Esophagus squamous epithelium (tissue), 5 donors: ENCODE measurements at regions not wholly inside any gene's neighbourhood (a gene's known extent, or its start where the extent isn't known, plus 50 kb on each side); places are given as distances from the start of the nearest gene placed in this dataset.

ENCODE experiments used
- DNase-seq: peaks from one replicate; lab custom pipeline; 2025; lab: John Stamatoyannopoulos, UW
- H3K27ac ChIP-seq, 4 donors: fragments of 200-600 bp; sonication (generic); one replicate each; pipeline ENCODE4 v1.5.1; 2016 to 2019; ENCODE audit warnings: mild to moderate bottlenecking in 1 of 4
- H3K27me3 ChIP-seq, 4 donors: fragments of 200-600 bp; sonication (generic); 1 replicate in 3 of 4; 2 replicates in 1 of 4; pipeline versions ENCODE4 v1.5.1 to v1.6.0; 2017 to 2021; ENCODE audit warnings: antibody characterized with exemption in 1 of 4
- H3K36me3 ChIP-seq, 3 donors: fragments of 200-600 bp; sonication (generic); one replicate each; pipeline ENCODE4 v1.5.1; 2016 to 2019
- H3K4me1 ChIP-seq, 3 donors: fragments of 200-600 bp; sonication (generic); one replicate each; pipeline ENCODE4 v1.5.1; 2017 to 2019
- H3K4me3 ChIP-seq, 4 donors: fragments of 200-600 bp; sonication (generic); 1 replicate in 3 of 4; 2 replicates in 1 of 4; pipeline ENCODE4 v1.5.1; 2016 to 2019; ENCODE audit warnings: mild to moderate bottlenecking in 2 of 4, moderate library complexity in 1 of 4
- H3K9me3 ChIP-seq, 3 donors: fragments of 200-600 bp; sonication (generic); one replicate each; pipeline ENCODE4 v1.5.1; 2016 to 2019
- POLR2A ChIP-seq, 4 donors: fragments of 450-650 bp; IDR thresholded peaks; one replicate each; pipeline ENCODE4 v1.6.1; 2017; ENCODE audit warnings: antibody characterized with exemption in 4 of 4, mild to moderate bottlenecking in 4 of 4, moderate library complexity in 3 of 4
- WGBS, 2 donors: methylation state at CpG; one replicate each; pipeline ENCODE4 v1.1.5; 2018; 5-methylcytosine and 5-hydroxymethylcytosine counted together
- intact Hi-C: fragments of 100-400 bp; cut with DNase I; formaldehyde crosslinking; loops from one replicate; pipeline ENCODE4 v1.15.0; 2022
- TF ChIP-seq, protein P1 (sequence below), 6 experiments: fragments of 450-650 bp in 4 of 6; fragments of 200-600 bp in 2 of 6; sonication (generic) in 2 of 6; IDR thresholded peaks; one replicate each; pipeline ENCODE4 v1.5.1; 2016 to 2019; ENCODE audit warnings: antibody characterized with exemption in 6 of 6, mild to moderate bottlenecking in 4 of 6, moderate library complexity in 4 of 6
- donor health status: DM: yes; HTN: yes; CAD: no.

DNA sequence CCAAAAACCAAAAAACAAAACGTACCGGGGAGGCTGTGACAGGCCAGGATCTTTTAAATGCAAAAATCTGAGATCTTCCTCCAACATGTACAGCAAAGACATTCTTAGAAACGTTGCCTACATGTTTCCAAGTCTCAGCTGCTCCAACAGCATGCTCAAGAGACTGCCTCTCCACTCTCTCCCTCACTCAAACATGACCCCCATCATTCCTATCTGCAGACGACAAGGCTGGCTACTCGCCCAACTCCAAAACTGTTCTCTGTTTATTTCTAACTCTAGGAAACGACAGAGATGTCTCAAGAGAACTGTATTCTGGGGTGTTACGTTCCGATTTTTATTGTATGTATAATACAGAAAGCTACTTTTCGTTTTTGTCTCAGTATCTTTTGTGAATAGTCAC lies 57.5 kb upstream of the TMCC3 start:
- intact Hi-C loops, result no loop called here
- H3K4me3 ChIP-seq, result no peak overlapping the region
- no peaks in the 10 kb centered on the region for H3K27me3 ChIP-seq
- WGBS, 2 donors, result 61 to 63% methylated on average over 9 of the region's 9 CpGs
- no peak for DNase-seq
- TF ChIP-seq, protein P1, sequence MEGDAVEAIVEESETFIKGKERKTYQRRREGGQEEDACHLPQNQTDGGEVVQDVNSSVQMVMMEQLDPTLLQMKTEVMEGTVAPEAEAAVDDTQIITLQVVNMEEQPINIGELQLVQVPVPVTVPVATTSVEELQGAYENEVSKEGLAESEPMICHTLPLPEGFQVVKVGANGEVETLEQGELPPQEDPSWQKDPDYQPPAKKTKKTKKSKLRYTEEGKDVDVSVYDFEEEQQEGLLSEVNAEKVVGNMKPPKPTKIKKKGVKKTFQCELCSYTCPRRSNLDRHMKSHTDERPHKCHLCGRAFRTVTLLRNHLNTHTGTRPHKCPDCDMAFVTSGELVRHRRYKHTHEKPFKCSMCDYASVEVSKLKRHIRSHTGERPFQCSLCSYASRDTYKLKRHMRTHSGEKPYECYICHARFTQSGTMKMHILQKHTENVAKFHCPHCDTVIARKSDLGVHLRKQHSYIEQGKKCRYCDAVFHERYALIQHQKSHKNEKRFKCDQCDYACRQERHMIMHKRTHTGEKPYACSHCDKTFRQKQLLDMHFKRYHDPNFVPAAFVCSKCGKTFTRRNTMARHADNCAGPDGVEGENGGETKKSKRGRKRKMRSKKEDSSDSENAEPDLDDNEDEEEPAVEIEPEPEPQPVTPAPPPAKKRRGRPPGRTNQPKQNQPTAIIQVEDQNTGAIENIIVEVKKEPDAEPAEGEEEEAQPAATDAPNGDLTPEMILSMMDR (IDR thresholded peaks at IDR 0.05), result no peak
- no peak for TF ChIP-seq POLR2A (IDR thresholded peaks at IDR 0.05)
- H3K9me3 ChIP-seq, result no peaks in the 10 kb centered on the region
- peaks cover 8 to 43% (median 12%) of the 10 kb centered on the region in 3 donors for H3K4me1 ChIP-seq
- H3K27ac ChIP-seq, result peak overlapping the region in 2 of 4 donors; percentile 7 to 45
- no peaks in the 10 kb centered on the region for H3K36me3 ChIP-seq

DNA sequence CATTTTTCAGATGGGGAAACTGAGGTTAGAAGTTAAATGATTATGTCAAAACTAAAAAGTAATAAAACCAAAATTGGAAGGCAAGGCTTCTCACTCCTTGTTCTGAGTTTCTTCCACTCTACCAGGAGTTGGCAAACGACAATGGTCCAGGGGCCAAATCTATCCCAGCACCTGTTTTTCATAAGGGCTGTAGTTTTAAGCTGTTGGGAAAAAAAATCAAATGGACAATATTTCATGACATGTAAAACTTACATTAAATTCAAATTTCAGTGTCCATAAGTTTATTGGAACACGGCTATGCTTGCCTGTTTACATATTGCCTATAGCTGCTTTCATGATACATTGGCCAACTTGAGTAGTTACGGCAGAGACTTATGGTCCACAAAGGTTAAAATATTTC lies 56.7 kb upstream of the TMCC3 start:
- H3K27ac ChIP-seq, result no peak overlapping the region
- WGBS, 2 donors, result 87 to 89% methylated on average over 3 of the region's 3 CpGs
- no peak for DNase-seq
- TF ChIP-seq POLR2A (IDR thresholded peaks at IDR 0.05), result no peak
- TF ChIP-seq, protein P1 (IDR thresholded peaks at IDR 0.05), result no peak
- H3K4me3 ChIP-seq, result no peak overlapping the region
- intact Hi-C loops, result no loop called here
- H3K4me1 ChIP-seq, result peaks cover 8 to 43% (median 12%) of the 10 kb centered on the region in 3 donors
- H3K9me3 ChIP-seq, result no peaks in the 10 kb centered on the region
- no peaks in the 10 kb centered on the region for H3K36me3 ChIP-seq
- no peaks in the 10 kb centered on the region for H3K27me3 ChIP-seq

DNA sequence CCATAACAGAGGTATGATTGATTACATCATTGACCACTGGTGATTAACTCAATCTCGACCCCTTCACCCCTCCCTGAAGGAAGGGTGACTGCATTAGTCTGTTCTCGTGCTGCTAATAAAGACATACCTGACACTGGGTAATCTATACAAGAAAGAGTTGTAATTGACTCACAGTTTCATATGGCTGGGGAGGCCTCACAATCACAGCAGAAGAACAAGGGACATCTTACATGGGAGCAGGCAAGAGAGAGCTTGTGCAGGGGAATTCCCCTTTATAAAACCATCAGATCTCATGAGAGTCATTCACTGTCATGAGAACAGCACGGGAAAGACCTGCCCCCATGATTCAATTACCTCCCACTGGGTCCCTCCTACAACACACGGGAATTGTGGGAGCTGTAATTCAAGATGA lies 55.9 kb upstream of the TMCC3 start:
- Histone ChIP-seq H3K4me3 (no peak overlapping the region), H3K4me1 (peaks cover 8 to 43% (median 12%) of the 10 kb centered on the region in 3 donors), H3K36me3 (no peaks in the 10 kb centered on the region), H3K9me3 (no peaks in the 10 kb centered on the region), H3K27me3 (no peaks in the 10 kb centered on the region), H3K27ac (no peak overlapping the region)
- no peak for DNase-seq
- intact Hi-C loops, result no loop called here
- TF ChIP-seq, protein P1 (IDR thresholded peaks at IDR 0.05), result no peak
- TF ChIP-seq POLR2A (IDR thresholded peaks at IDR 0.05), result no peak
- WGBS, 2 donors, result 5 to 8% methylated on average over 3 to 4 of the region's 4 CpGs

DNA sequence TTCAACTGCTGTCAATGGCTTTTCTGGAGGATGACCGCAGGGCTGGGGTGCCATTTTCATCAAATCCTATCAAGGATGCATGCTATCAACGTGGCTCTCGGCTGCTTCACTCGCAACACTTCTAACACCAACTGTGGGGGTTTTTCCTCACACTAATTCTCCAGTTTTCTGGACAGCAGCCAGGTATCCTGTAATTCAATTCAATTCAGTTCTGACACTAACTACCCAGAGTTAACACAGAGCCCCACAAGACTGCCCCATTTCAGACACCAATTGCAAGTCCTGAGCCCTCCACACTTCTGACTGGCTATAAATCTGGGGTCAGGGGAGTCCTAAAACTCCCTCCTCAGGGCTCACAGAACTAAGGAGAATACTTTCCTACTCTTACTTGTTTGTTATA lies 55.3 kb upstream of the TMCC3 start:
- Histone ChIP-seq H3K27me3 (no peaks in the 10 kb centered on the region), H3K27ac (no peak overlapping the region), H3K4me3 (no peak overlapping the region), H3K4me1 (peaks cover 8 to 43% (median 12%) of the 10 kb centered on the region in 3 donors), H3K36me3 (no peaks in the 10 kb centered on the region), H3K9me3 (no peaks in the 10 kb centered on the region)
- 91 to 93% methylated on average over 4 of the region's 4 CpGs for WGBS, 2 donors
- DNase-seq, result no peak
- intact Hi-C loops, result no loop called here
- TF ChIP-seq, protein P1 (IDR thresholded peaks at IDR 0.05), result no peak
- TF ChIP-seq POLR2A (IDR thresholded peaks at IDR 0.05), result no peak

DNA sequence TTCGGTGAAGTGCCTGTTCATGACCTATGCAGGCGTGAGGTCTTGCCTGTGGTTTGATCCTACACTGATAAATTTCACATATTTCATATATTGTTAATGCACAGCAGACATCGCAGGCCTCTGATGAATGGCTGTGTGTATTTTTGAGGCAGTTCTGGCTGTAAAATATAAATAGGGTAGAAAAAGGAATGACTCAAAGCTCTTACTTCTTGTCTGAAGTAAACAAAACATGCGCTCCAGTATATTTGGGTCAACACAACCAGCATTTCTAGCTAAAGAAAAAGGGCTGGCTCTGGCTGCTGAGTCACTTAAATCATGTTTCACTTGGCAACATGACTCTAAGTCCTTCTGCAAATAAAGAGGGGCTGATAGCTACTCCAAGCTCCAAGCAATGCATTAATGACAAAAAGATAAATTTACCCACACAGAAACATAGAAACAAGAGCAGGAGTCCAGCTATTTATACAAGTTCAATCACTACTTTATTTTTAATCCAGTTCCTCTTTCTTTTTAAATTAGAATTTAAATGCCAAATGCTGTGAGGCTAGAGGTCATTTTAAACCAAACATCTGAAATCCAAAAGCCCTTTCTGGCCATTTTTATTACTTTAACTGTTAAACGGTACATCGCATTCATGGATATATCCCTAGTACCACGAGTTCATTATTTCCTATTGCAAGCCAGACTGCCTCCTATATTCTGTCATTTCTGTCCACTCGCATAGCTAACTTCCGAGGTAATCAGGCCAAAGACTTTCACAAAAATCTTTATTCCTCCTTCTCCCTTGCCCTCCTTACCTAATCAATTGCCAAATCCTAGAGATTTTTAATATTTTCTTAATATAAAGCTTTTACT lies 54.3 kb upstream of the TMCC3 start:
- Histone ChIP-seq H3K4me1 (peaks cover 8 to 48% (median 12%) of the 10 kb centered on the region in 3 donors), H3K4me3 (no peak overlapping the region), H3K36me3 (no peaks in the 10 kb centered on the region), H3K27me3 (no peaks in the 10 kb centered on the region), H3K9me3 (no peaks in the 10 kb centered on the region), H3K27ac (peak overlapping the region in 3 of 4 donors; percentile 21 to 43 (median 22))
- intact Hi-C loops, result no loop called here
- 44 to 50% methylated on average over 9 of the region's 9 CpGs for WGBS, 2 donors
- TF ChIP-seq, protein P1 (IDR thresholded peaks at IDR 0.05), result no peak
- TF ChIP-seq POLR2A (IDR thresholded peaks at IDR 0.05), result no peak
- no peak for DNase-seq
